ENCODE measurements at regions not wholly inside any gene's neighbourhood (a gene's known extent, or its start where the extent isn't known, plus 50 kb on each side); places are given as distances from the start of the nearest gene placed in this dataset.

DNA sequence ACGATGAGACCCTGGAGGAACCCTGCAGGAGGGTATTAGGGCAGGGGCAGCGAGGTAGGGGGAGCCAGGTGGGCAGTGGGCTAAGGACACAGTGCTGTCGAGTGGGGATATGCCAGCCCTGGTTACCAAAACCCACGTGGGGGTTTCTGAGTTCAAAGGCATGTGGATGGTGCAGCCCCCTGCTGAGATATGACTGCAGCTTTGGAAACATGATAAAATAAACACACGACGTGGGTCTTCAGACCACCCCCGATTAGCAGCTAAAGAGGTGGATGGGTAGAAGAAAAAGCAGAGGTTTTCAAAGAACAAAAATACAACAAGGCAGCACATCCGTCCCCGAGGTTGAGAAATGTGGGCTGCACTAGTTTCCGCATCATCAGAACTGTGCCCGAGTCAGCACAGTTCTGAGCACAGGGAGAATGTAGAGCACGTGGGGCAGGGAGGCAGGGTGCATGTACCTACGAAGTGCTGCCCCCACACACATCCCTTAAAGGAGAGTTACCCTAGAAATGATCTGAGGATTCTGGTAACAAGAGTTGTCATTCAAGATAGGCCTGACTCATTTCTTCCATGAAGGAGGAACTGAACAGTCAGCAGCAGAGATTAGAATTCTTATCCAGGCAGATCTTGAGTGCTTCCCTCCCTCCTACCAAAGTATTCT, 121.3 kb downstream of the RPLP1 start:
- Histone ChIP-seq H3K4me1 (ENCODE audit: control insufficient read depth in 2 of 2, insufficient read depth in 2 of 2, low read length in 2 of 2) (peaks cover 29 to 38% of the 10 kb centered on the region in 2 donors), H3K27me3 (ENCODE audit: control insufficient read depth in 2 of 2, insufficient read depth in 2 of 2, low read length in 2 of 2) (no peaks in the 10 kb centered on the region), H3K27ac (ENCODE audit: low read depth in 2 of 2, low read length in 2 of 2) (no peak overlapping the region), H3K4me3 (ENCODE audit: low read length in 2 of 2) (no peak overlapping the region), H3K9ac (ENCODE audit: low read depth in 1 of 2, low read length in 2 of 2) (peak overlapping the region in 1 of 2 donors; percentile 32), H3K36me3 (ENCODE audit: control insufficient read depth in 2 of 2, insufficient read depth in 2 of 2, low read length in 2 of 2) (no peaks in the 10 kb centered on the region), H3K9me3 (ENCODE audit: control insufficient read depth in 2 of 2, low read length in 2 of 2) (no peaks in the 10 kb centered on the region)

DNA sequence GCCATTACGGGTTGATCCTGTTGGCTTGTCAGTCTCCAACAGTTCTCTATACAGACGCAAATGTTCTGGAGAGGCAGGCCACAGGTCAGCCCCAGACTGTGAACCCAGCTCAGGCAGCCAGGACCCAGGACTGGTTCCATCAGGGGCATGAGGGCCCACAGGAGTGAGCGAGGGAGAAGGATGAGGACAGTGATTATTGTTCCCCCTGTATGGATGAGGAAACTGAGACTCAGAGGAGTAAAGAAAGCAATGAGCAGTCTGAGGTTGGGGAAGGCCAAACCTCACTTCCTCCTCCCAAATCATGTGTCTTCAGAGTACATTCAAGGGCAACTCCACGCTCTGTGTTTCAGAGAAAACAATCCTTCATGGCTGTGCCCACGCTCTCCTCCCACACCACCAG, 121.9 kb downstream of the RPLP1 start:
- Histone ChIP-seq H3K9me3 (ENCODE audit: control insufficient read depth in 2 of 2, low read length in 2 of 2) (no peaks in the 10 kb centered on the region), H3K27me3 (ENCODE audit: control insufficient read depth in 2 of 2, insufficient read depth in 2 of 2, low read length in 2 of 2) (no peaks in the 10 kb centered on the region), H3K9ac (ENCODE audit: low read depth in 1 of 2, low read length in 2 of 2) (peak overlapping the region in 1 of 2 donors; percentile 32), H3K4me1 (ENCODE audit: control insufficient read depth in 2 of 2, insufficient read depth in 2 of 2, low read length in 2 of 2) (peaks cover 34 to 43% of the 10 kb centered on the region in 2 donors), H3K36me3 (ENCODE audit: control insufficient read depth in 2 of 2, insufficient read depth in 2 of 2, low read length in 2 of 2) (no peaks in the 10 kb centered on the region), H3K4me3 (ENCODE audit: low read length in 2 of 2) (no peak overlapping the region), H3K27ac (ENCODE audit: low read depth in 2 of 2, low read length in 2 of 2) (no peak overlapping the region)

DNA sequence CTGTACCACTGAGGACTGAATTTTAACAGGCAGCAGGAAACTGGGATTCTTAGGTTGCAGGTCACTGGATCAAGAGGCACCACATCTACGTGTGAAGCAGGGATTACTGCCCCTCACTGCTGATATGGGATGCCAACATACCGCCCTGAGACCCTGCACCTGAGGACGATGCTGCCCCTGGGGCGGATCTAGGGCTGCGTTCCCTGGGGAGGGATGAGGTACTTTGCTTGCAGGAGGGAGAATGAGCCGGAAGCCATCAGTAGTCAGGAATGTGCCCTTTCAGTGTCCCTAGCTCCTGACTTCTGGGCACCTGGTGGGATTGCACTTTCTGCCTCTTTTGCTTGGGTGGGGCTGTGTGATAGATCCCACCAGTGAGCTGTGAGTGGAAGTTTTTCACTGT, 122.8 kb downstream of the RPLP1 start:
- no peaks in the 10 kb centered on the region for H3K36me3 ChIP-seq (ENCODE audit: control insufficient read depth in 2 of 2, insufficient read depth in 2 of 2, low read length in 2 of 2)
- H3K9me3 ChIP-seq (ENCODE audit: control insufficient read depth in 2 of 2, low read length in 2 of 2) = no peaks in the 10 kb centered on the region
- H3K27me3 ChIP-seq (ENCODE audit: control insufficient read depth in 2 of 2, insufficient read depth in 2 of 2, low read length in 2 of 2) = no peaks in the 10 kb centered on the region
- H3K4me3 ChIP-seq (ENCODE audit: low read length in 2 of 2) = no peak overlapping the region
- H3K9ac ChIP-seq (ENCODE audit: low read depth in 1 of 2, low read length in 2 of 2) = no peak overlapping the region
- peaks cover 39 to 52% of the 10 kb centered on the region in 2 donors for H3K4me1 ChIP-seq (ENCODE audit: control insufficient read depth in 2 of 2, insufficient read depth in 2 of 2, low read length in 2 of 2)
- no peak overlapping the region for H3K27ac ChIP-seq (ENCODE audit: low read depth in 2 of 2, low read length in 2 of 2)

DNA sequence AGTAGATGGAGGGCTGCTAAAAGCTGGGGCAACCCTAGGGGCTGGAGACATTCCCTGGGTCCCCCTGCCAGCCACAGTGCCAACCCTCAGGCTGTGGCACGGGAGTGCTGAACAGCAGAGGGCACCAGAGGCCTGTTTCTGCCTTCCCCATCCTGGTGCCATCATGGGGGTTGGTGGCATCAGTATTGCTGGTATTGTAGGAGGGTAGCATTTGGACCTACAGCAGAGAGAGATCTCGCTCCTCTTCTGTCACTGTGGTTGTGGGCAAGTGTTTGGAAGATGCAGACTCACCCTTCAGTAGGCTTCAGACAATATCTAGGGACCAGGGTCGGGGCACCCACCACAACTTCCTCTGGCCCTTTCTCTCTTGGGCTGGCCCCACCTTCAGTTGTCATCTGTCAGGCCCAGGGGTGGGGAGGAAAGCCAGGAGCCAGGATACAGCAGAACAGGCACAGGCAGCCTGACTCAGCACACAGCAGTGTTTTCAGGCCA, 123.5 kb downstream of the RPLP1 start:
- Histone ChIP-seq H3K9ac (ENCODE audit: low read depth in 1 of 2, low read length in 2 of 2) (no peak overlapping the region), H3K4me3 (ENCODE audit: low read length in 2 of 2) (no peak overlapping the region), H3K9me3 (ENCODE audit: control insufficient read depth in 2 of 2, low read length in 2 of 2) (no peaks in the 10 kb centered on the region), H3K36me3 (ENCODE audit: control insufficient read depth in 2 of 2, insufficient read depth in 2 of 2, low read length in 2 of 2) (no peaks in the 10 kb centered on the region), H3K27ac (ENCODE audit: low read depth in 2 of 2, low read length in 2 of 2) (peak overlapping the region; percentile 49 to 63), H3K4me1 (ENCODE audit: control insufficient read depth in 2 of 2, insufficient read depth in 2 of 2, low read length in 2 of 2) (peaks cover 39 to 52% of the 10 kb centered on the region in 2 donors), H3K27me3 (ENCODE audit: control insufficient read depth in 2 of 2, insufficient read depth in 2 of 2, low read length in 2 of 2) (no peaks in the 10 kb centered on the region)

DNA sequence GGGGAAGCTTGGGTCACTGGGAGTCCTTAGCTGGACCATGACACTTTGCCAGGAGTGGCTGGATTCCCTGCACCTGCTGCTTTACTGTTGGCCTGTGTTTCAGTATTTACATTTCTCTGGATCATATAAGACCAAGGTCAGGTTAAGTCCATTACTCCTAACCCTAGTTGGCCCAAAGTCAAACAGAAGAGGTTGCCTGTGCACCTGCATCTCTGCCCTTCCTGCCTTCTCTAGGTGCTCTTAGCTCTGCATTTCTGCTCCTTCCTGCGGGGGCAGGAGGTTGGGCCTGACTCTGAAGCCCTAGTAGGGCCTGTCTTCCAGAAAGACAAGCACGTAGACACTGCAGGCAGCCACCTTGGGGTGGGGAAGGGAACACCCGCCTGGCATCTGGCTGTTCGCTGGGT, 124.3 kb downstream of the RPLP1 start:
- Histone ChIP-seq H3K4me1 (ENCODE audit: control insufficient read depth in 2 of 2, insufficient read depth in 2 of 2, low read length in 2 of 2) (peaks cover 39 to 52% of the 10 kb centered on the region in 2 donors), H3K27me3 (ENCODE audit: control insufficient read depth in 2 of 2, insufficient read depth in 2 of 2, low read length in 2 of 2) (no peaks in the 10 kb centered on the region), H3K27ac (ENCODE audit: low read depth in 2 of 2, low read length in 2 of 2) (peak overlapping the region; percentile 49 to 63)

DNA sequence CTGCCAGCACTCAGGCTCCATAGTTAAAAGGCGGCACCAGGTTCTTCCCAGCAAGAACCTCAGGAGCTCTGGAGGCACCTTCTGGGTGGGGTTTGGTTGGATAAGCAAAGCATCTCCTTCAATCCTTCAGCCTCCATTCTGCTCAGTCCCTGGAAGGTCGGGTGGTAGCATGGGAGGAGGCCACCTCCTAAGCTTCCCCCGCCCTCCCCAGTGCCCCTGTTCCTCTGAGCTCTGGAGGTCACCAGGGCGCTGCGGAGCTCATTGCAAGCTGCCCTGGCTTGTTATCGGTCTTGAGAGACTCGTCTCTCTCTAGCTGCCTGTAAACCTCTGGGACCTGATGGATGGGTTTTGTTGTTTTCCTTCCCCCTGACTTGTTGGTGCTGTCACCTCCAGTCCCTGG, 124.8 kb downstream of the RPLP1 start:
- Histone ChIP-seq H3K4me1 (ENCODE audit: control insufficient read depth in 2 of 2, insufficient read depth in 2 of 2, low read length in 2 of 2) (peaks cover 39 to 52% of the 10 kb centered on the region in 2 donors), H3K9ac (ENCODE audit: low read depth in 1 of 2, low read length in 2 of 2) (no peak overlapping the region), H3K9me3 (ENCODE audit: control insufficient read depth in 2 of 2, low read length in 2 of 2) (no peaks in the 10 kb centered on the region), H3K27me3 (ENCODE audit: control insufficient read depth in 2 of 2, insufficient read depth in 2 of 2, low read length in 2 of 2) (no peaks in the 10 kb centered on the region), H3K4me3 (ENCODE audit: low read length in 2 of 2) (no peak overlapping the region), H3K36me3 (ENCODE audit: control insufficient read depth in 2 of 2, insufficient read depth in 2 of 2, low read length in 2 of 2) (no peaks in the 10 kb centered on the region), H3K27ac (ENCODE audit: low read depth in 2 of 2, low read length in 2 of 2) (peak overlapping the region; percentile 49 to 63)

More for the DNA sequence above, 124.3 kb downstream of the RPLP1 start:
- H3K36me3 ChIP-seq (ENCODE audit: control insufficient read depth in 2 of 2, insufficient read depth in 2 of 2, low read length in 2 of 2) = no peaks in the 10 kb centered on the region
- H3K9ac ChIP-seq (ENCODE audit: low read depth in 1 of 2, low read length in 2 of 2) = no peak overlapping the region
- no peak overlapping the region for H3K4me3 ChIP-seq (ENCODE audit: low read length in 2 of 2)
- H3K9me3 ChIP-seq (ENCODE audit: control insufficient read depth in 2 of 2, low read length in 2 of 2) = no peaks in the 10 kb centered on the region

DNA sequence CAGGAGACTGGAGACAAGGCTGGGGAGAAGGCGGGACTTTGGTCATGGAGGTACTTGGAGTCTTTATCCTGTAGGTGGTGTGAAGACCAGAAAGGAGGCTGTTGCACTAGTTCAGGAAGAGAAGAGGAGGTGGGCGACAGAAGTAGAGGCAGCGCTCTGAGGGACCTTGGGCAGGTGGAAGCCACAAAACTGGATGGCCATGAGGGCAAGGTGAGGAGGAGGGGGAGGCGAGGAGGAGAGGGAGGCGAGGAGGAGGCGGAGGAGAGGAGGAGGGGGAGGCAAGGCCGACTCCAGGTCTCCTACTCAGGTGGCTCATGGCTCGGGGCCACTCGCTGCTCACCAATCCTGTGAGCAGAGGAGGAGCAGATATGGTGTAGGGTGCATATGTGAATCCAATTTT, 125.6 kb downstream of the RPLP1 start:
- H3K27ac ChIP-seq (ENCODE audit: low read depth in 2 of 2, low read length in 2 of 2) = peak overlapping the region; percentile 16 to 49

DNA sequence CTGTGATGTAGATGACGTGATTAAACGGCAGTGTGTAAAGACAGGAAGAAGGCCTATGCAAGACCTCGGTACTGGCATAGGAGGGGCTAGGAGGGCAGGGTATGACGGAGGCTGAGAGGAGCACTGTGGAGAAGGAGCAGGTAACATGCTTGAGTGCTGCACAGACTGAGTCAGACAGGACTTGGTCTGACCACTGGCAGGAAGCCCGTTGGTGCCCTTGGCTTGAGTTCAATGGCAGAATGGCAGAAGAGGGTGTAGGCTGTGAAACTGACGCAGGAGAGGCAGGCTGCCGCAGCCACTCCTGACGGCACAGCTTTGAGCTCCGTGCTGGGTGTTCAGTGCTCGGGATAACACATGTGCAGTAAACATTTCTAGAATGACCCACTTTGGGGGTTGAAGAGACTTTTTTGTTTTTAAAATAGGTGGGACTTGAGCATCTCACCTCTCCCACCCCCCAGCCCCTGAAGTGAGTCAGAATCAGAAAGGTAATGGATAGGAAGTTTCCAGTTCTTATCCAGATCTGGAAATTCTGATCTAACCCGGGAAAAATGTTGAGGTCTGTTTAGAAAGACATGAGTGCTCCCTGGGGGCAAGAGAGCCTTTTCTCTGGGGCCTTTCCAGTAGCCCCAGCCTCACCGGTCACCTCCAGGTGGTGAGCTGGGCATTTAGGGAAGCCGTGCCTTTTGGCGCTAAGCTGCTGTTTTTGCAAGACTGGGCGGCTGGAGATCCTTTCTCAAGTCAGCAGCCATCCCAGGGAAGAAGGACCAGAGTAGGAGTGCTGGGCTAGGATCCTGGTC, 126.4 kb downstream of the RPLP1 start:
- no peaks in the 10 kb centered on the region for H3K9me3 ChIP-seq (ENCODE audit: control insufficient read depth in 2 of 2, low read length in 2 of 2)
- H3K4me3 ChIP-seq (ENCODE audit: low read length in 2 of 2) = no peak overlapping the region
- H3K9ac ChIP-seq (ENCODE audit: low read depth in 1 of 2, low read length in 2 of 2) = no peak overlapping the region
- H3K36me3 ChIP-seq (ENCODE audit: control insufficient read depth in 2 of 2, insufficient read depth in 2 of 2, low read length in 2 of 2) = no peaks in the 10 kb centered on the region
- H3K4me1 ChIP-seq (ENCODE audit: control insufficient read depth in 2 of 2, insufficient read depth in 2 of 2, low read length in 2 of 2) = peaks cover 39 to 49% of the 10 kb centered on the region in 2 donors
- H3K27ac ChIP-seq (ENCODE audit: low read depth in 2 of 2, low read length in 2 of 2) = peak overlapping the region in 1 of 2 donors; percentile 16
- no peaks in the 10 kb centered on the region for H3K27me3 ChIP-seq (ENCODE audit: control insufficient read depth in 2 of 2, insufficient read depth in 2 of 2, low read length in 2 of 2)

More for the DNA sequence above, 125.6 kb downstream of the RPLP1 start:
- Histone ChIP-seq H3K4me1 (ENCODE audit: control insufficient read depth in 2 of 2, insufficient read depth in 2 of 2, low read length in 2 of 2) (peaks cover 39 to 49% of the 10 kb centered on the region in 2 donors), H3K4me3 (ENCODE audit: low read length in 2 of 2) (no peak overlapping the region), H3K9ac (ENCODE audit: low read depth in 1 of 2, low read length in 2 of 2) (no peak overlapping the region), H3K9me3 (ENCODE audit: control insufficient read depth in 2 of 2, low read length in 2 of 2) (no peaks in the 10 kb centered on the region), H3K36me3 (ENCODE audit: control insufficient read depth in 2 of 2, insufficient read depth in 2 of 2, low read length in 2 of 2) (no peaks in the 10 kb centered on the region), H3K27me3 (ENCODE audit: control insufficient read depth in 2 of 2, insufficient read depth in 2 of 2, low read length in 2 of 2) (no peaks in the 10 kb centered on the region)

DNA sequence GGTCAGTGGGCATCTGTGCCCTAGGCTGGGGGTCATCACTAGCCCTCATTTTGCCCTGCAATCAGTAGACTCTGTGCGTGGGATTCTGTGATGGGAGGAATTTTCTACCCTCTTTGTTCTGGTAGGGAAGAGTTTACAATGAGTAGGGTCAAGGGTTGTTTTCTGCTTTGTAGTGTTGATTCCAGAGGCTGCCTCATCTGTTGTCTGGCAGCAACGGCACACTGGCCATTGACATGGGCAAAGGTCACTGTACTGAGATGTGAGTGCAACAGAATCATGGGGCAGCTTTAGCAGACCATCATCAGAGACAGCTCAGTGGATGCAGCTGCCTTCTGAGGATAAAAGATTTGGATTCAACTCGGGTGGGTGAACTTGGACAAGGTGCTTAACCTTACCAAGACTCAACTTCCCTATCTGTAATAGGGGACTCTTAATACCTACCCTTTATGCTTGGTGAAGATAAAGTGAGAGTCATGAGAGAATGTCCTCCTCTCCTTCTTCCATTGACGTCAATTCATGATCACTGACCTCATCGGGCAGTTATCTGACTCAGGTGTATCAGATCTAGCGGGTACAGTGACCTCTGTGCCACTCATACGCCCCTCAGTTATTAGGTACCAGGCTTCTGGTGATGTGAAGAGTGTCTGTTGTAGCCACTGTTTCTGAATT, 127.5 kb downstream of the RPLP1 start:
- Histone ChIP-seq H3K4me1 (ENCODE audit: control insufficient read depth in 2 of 2, insufficient read depth in 2 of 2, low read length in 2 of 2) (peaks cover 39 to 49% of the 10 kb centered on the region in 2 donors), H3K27ac (ENCODE audit: low read depth in 2 of 2, low read length in 2 of 2) (no peak overlapping the region), H3K36me3 (ENCODE audit: control insufficient read depth in 2 of 2, insufficient read depth in 2 of 2, low read length in 2 of 2) (no peaks in the 10 kb centered on the region), H3K9ac (ENCODE audit: low read depth in 1 of 2, low read length in 2 of 2) (no peak overlapping the region), H3K27me3 (ENCODE audit: control insufficient read depth in 2 of 2, insufficient read depth in 2 of 2, low read length in 2 of 2) (no peaks in the 10 kb centered on the region), H3K9me3 (ENCODE audit: control insufficient read depth in 2 of 2, low read length in 2 of 2) (no peaks in the 10 kb centered on the region), H3K4me3 (ENCODE audit: low read length in 2 of 2) (no peak overlapping the region)

DNA sequence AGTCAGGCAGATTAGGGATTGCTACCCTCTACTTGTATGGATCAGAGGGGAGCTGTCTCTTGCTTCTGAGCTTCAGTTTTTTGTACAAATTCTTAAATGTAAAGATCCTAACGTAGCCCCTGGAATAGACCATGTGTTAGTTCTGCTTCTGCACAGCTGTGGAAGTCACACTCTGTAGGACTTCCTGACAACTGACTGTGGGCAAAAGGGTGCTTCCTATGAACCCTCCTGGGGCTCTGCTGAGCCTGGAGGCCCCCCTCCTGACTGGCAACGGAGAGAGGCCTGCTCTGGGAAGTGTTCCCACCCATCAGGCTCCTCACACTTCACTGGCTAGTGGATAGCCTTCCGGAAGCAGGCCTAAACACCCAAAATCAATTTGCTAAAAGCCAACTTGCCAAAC, 131.0 kb downstream of the RPLP1 start:
- peaks cover 12 to 18% of the 10 kb centered on the region in 2 donors for H3K4me1 ChIP-seq (ENCODE audit: control insufficient read depth in 2 of 2, insufficient read depth in 2 of 2, low read length in 2 of 2)
- no peak overlapping the region for H3K4me3 ChIP-seq (ENCODE audit: low read length in 2 of 2)
- H3K27me3 ChIP-seq (ENCODE audit: control insufficient read depth in 2 of 2, insufficient read depth in 2 of 2, low read length in 2 of 2) = no peaks in the 10 kb centered on the region
- no peak overlapping the region for H3K27ac ChIP-seq (ENCODE audit: low read depth in 2 of 2, low read length in 2 of 2)
- H3K9me3 ChIP-seq (ENCODE audit: control insufficient read depth in 2 of 2, low read length in 2 of 2) = no peaks in the 10 kb centered on the region
- no peak overlapping the region for H3K9ac ChIP-seq (ENCODE audit: low read depth in 1 of 2, low read length in 2 of 2)
- no peaks in the 10 kb centered on the region for H3K36me3 ChIP-seq (ENCODE audit: control insufficient read depth in 2 of 2, insufficient read depth in 2 of 2, low read length in 2 of 2)

All from mucosa of rectum (tissue), 2 donors.